WTC11 (cell line): ENCODE measurements at regions not wholly inside any gene's neighbourhood (a gene's known extent, or its start where the extent isn't known, plus 50 kb on each side); places are given as distances from the start of the nearest gene placed in this dataset.

Source experiments
- CTCF ChIP-seq: fragments of 200-600 bp; IDR thresholded peaks from 2 replicates; pipeline ENCODE4 v1.8.0; 2022; ENCODE audit warnings: antibody characterized with exemption
- ELF4 ChIP-seq: sonication (generic); formaldehyde crosslinking; IDR thresholded peaks from 2 replicates; pipeline ENCODE4 v1.8.1; 2022; ENCODE audit warnings: low read depth, mild to moderate bottlenecking, moderate library complexity, missing genetic modification reagents
- ESRRA ChIP-seq: sonication (generic); formaldehyde crosslinking; IDR thresholded peaks from 2 replicates; pipeline ENCODE4 v1.8.1; 2022; ENCODE audit warnings: mild to moderate bottlenecking, missing genetic modification reagents, borderline replicate concordance
- NFYB ChIP-seq: sonication (generic); formaldehyde crosslinking; conservative IDR thresholded peaks from 2 replicates; pipeline ENCODE4 v1.8.0; 2022; ENCODE audit warnings: low read depth, missing genetic modification reagents
- SP1 ChIP-seq: sonication (generic); formaldehyde crosslinking; conservative IDR thresholded peaks from 2 replicates; pipeline ENCODE4 v1.8.1; 2022; ENCODE audit warnings: missing genetic modification reagents
- TEAD1 ChIP-seq: sonication (generic); formaldehyde crosslinking; IDR thresholded peaks from 2 replicates; pipeline ENCODE4 v1.8.0; 2022; ENCODE audit warnings: mild to moderate bottlenecking, missing genetic modification reagents
- ZNF138 ChIP-seq: sonication (generic); formaldehyde crosslinking; conservative IDR thresholded peaks from 2 replicates; pipeline ENCODE4 v1.8.1; 2022; ENCODE audit warnings: mild to moderate bottlenecking, moderate library complexity, missing genetic modification reagents
- ZNF232 ChIP-seq: sonication (generic); formaldehyde crosslinking; IDR thresholded peaks from 2 replicates; pipeline ENCODE4 v1.8.0; 2022; ENCODE audit warnings: mild to moderate bottlenecking, missing genetic modification reagents
- ZSCAN18 ChIP-seq: fragments of 250-450 bp; sonication (Bioruptor Pico); IDR thresholded peaks from 2 replicates; pipeline ENCODE4 v2.1.2; 2022; ENCODE audit warnings: mild to moderate bottlenecking, moderate library complexity
- TF ChIP-seq, protein P1 (sequence below): sonication (generic); formaldehyde crosslinking; IDR thresholded peaks from 2 replicates; pipeline ENCODE4 v1.8.1; 2023; ENCODE audit warnings: mild to moderate bottlenecking, missing genetic modification reagents, moderate library complexity
- TF ChIP-seq, protein P2 (sequence below): sonication (generic); formaldehyde crosslinking; IDR thresholded peaks from 2 replicates; pipeline ENCODE4 v1.8.0; 2022; ENCODE audit warnings: missing genetic modification reagents

DNA sequence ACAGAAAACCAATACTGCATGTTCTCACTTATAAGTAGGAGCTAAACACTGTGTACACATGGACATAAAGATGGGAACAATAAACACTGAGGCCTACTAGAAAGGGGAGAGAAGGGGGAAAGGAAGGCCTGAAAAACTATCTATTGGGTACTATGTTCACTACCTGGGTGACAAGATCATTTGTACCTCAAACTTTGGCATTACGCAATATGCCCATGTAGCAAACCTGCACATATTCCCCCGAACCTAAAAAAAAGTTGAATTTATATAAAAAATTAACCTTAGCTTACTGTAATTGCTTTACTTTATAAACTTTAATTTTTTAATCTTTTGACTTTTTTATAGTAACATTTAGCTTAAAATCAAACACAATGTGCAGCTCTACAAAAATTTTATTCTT, 237.6 kb upstream of the ATP10B start:
- TF ChIP-seq, protein P1, sequence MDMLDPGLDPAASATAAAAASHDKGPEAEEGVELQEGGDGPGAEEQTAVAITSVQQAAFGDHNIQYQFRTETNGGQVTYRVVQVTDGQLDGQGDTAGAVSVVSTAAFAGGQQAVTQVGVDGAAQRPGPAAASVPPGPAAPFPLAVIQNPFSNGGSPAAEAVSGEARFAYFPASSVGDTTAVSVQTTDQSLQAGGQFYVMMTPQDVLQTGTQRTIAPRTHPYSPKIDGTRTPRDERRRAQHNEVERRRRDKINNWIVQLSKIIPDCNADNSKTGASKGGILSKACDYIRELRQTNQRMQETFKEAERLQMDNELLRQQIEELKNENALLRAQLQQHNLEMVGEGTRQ (CRISPR knock-in tag): no peak
- no peak for TF ChIP-seq CTCF
- TF ChIP-seq ESRRA (CRISPR knock-in tag): no peak
- TF ChIP-seq ZNF138 (CRISPR knock-in tag): no peak
- TF ChIP-seq NFYB: no peak
- no peak for TF ChIP-seq SP1 (CRISPR knock-in tag)
- TF ChIP-seq ELF4 (CRISPR knock-in tag): no peak
- TF ChIP-seq, protein P2, sequence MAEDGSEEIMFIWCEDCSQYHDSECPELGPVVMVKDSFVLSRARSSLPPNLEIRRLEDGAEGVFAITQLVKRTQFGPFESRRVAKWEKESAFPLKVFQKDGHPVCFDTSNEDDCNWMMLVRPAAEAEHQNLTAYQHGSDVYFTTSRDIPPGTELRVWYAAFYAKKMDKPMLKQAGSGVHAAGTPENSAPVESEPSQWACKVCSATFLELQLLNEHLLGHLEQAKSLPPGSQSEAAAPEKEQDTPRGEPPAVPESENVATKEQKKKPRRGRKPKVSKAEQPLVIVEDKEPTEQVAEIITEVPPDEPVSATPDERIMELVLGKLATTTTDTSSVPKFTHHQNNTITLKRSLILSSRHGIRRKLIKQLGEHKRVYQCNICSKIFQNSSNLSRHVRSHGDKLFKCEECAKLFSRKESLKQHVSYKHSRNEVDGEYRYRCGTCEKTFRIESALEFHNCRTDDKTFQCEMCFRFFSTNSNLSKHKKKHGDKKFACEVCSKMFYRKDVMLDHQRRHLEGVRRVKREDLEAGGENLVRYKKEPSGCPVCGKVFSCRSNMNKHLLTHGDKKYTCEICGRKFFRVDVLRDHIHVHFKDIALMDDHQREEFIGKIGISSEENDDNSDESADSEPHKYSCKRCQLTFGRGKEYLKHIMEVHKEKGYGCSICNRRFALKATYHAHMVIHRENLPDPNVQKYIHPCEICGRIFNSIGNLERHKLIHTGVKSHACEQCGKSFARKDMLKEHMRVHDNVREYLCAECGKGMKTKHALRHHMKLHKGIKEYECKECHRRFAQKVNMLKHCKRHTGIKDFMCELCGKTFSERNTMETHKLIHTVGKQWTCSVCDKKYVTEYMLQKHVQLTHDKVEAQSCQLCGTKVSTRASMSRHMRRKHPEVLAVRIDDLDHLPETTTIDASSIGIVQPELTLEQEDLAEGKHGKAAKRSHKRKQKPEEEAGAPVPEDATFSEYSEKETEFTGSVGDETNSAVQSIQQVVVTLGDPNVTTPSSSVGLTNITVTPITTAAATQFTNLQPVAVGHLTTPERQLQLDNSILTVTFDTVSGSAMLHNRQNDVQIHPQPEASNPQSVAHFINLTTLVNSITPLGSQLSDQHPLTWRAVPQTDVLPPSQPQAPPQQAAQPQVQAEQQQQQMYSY: no peak
- TF ChIP-seq ZSCAN18 (CRISPR knock-in tag): no peak
- no peak for TF ChIP-seq ZNF232 (CRISPR knock-in tag)
- no peak for TF ChIP-seq TEAD1 (CRISPR knock-in tag)
